ENCODE measurements at regions not wholly inside any gene's neighbourhood (a gene's known extent, or its start where the extent isn't known, plus 50 kb on each side); places are given as distances from the start of the nearest gene placed in this dataset.

DNA sequence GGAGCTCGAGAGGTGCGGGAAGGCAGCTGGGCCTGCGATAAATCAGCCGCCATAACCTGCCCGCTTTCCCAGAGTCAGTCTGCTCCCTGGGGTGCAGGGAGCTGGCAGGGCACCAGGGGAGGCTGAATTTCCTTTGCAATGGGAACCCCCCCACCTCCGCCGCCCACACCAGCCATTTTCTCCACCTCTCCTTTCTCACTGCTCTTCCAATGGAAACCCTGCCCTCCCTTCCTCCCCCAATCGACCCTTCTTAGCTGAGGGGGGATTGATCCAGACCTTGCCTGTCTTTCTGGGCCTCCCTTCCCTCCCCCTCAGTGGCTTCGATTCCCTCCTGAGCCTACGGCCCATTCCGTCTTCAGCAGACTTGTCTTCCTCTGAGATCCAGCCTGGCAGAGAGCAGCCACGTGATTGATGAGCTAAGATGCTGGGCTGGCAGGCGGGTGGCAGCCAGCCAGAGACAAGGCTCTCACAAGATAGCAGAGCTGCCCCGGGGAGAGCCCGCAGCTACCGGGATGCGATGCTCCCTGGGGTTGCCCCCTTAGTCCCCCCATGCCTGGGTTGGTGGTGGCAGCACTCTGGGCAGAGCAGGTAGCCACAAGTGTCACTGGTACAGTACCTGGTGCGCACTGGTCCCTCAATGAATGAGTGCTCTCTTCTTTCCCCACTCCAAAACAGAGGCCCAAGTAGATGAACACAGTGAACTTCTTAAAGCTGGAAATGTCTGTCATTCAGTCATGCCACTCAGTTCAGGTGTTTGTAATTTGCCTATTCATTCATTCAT lies 53.7 kb upstream of the FABP6 start:
- no peaks in the 10 kb centered on the region for H3K27me3 Mint-ChIP-seq
- intact Hi-C loops (cut with DNase I, micrococcal nuclease) = no loop called here
- POLR2A ChIA-PET = no interaction called here

DNA sequence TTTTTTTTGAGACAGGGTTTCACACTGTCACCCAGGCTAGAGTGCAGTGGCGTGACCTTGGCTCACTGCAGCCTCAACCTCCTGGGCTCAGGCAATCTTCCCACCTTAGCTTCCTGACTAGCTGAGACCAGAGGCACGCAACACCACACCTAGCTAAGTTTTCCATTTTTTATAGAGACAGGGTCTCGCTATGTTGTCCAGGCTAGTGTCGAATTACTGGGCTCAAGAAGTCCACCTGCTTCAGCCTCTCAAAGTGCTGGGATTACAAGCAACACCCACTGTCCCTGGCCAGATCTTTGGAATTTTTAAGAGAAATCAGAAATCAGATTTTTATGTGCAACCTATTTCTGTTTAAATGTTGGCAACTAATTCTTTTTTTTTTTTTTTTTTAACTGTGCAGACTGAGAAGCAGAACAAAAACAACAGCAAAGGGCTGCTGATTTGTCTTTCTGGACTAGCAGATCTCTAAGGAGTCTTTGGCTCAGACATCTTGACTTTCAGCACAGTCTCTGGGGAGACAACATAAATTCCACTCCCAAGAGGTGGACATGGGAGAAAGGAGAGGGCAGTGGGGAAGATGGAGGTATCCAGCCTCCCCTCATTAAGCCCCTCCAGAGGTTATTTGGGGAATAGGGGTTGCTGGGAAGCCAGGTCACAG lies 54.4 kb upstream of the FABP6 start:
- no peaks in the 10 kb centered on the region for H3K9me3 Mint-ChIP-seq
- CTCF ChIA-PET = interaction anchor here (0.7 kb wide), 1 partner anchor 1592 kb away, joined by 3 read pairs; no protein-coding TSS in a partner anchor

More for the DNA sequence above, 53.7 kb upstream of the FABP6 start:
- H3K27ac ChIP-seq (ENCODE audit: low read depth in 1 of 2, low read length in 2 of 2) = no peak overlapping the region
- no peak for DNase-seq
- no peak overlapping the region for H3K4me3 ChIP-seq (ENCODE audit: low read length)
- no peaks in the 10 kb centered on the region for H3K9me3 ChIP-seq (ENCODE audit: control insufficient read depth in 1 of 2, insufficient read depth in 1 of 2, low read length in 2 of 2)
- TF ChIP-seq, protein P1, sequence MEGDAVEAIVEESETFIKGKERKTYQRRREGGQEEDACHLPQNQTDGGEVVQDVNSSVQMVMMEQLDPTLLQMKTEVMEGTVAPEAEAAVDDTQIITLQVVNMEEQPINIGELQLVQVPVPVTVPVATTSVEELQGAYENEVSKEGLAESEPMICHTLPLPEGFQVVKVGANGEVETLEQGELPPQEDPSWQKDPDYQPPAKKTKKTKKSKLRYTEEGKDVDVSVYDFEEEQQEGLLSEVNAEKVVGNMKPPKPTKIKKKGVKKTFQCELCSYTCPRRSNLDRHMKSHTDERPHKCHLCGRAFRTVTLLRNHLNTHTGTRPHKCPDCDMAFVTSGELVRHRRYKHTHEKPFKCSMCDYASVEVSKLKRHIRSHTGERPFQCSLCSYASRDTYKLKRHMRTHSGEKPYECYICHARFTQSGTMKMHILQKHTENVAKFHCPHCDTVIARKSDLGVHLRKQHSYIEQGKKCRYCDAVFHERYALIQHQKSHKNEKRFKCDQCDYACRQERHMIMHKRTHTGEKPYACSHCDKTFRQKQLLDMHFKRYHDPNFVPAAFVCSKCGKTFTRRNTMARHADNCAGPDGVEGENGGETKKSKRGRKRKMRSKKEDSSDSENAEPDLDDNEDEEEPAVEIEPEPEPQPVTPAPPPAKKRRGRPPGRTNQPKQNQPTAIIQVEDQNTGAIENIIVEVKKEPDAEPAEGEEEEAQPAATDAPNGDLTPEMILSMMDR (IDR thresholded peaks at IDR 0.05) = no peak
- Mint-ChIP-seq H3K27ac (no peak overlapping the region), H3K36me3 (ENCODE audit: low read depth) (no peaks in the 10 kb centered on the region), H3K4me1 (ENCODE audit: low read depth) (no peaks in the 10 kb centered on the region), H3K9me3 (no peaks in the 10 kb centered on the region), H3K4me3 (no peak overlapping the region)
- no peaks in the 10 kb centered on the region for H3K4me1 ChIP-seq (ENCODE audit: insufficient read depth, low read length)
- no peak for ATAC-seq (ENCODE audit: poor library complexity)
- CTCF ChIA-PET = no interaction called here
- no peaks in the 10 kb centered on the region for H3K27me3 ChIP-seq (ENCODE audit: control insufficient read depth in 1 of 2, insufficient read depth in 2 of 2, low read length in 2 of 2)
- H3K36me3 ChIP-seq (ENCODE audit: insufficient read depth, low read length) = no peaks in the 10 kb centered on the region

DNA sequence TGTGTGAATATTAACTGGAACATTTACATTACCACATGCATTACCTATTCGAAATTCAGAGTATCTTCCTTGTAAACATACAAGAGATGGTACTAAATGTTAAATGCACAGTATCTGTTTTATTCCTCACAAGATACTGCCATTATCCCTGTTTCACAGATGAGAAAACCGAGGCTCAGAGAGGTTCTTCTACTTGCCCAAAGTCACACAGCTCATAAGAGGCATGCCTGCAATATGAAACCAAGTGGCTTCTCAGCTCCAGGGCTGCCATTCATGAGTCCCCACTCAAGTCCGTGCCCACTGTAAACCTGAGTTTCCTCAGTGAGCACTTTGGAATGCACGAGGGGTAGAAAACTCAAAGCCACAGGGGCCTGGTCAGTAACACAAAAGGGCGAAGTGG lies 55.0 kb upstream of the FABP6 start:
- H3K4me1 Mint-ChIP-seq (ENCODE audit: low read depth) = no peaks in the 10 kb centered on the region
- TF ChIP-seq, protein P1 (IDR thresholded peaks at IDR 0.05) = no peak
- Histone ChIP-seq H3K4me3 (ENCODE audit: low read length) (no peak overlapping the region), H3K27ac (ENCODE audit: low read depth in 1 of 2, low read length in 2 of 2) (no peak overlapping the region), H3K27me3 (ENCODE audit: control insufficient read depth in 1 of 2, insufficient read depth in 2 of 2, low read length in 2 of 2) (peaks cover 2 to 4% of the 10 kb centered on the region in 2 experiments), H3K9me3 (ENCODE audit: control insufficient read depth in 1 of 2, insufficient read depth in 1 of 2, low read length in 2 of 2) (no peaks in the 10 kb centered on the region), H3K4me1 (ENCODE audit: insufficient read depth, low read length) (no peaks in the 10 kb centered on the region), H3K36me3 (ENCODE audit: insufficient read depth, low read length) (no peaks in the 10 kb centered on the region)
- H3K4me3 Mint-ChIP-seq = no peak overlapping the region
- ChIA-PET POLR2A (no interaction called here), CTCF (interaction anchor here (0.7 kb wide), 1 partner anchor 1592 kb away, joined by 3 read pairs; no protein-coding TSS in a partner anchor)
- ATAC-seq (ENCODE audit: poor library complexity) (no peak), DNase-seq (no peak)
- intact Hi-C loops (cut with DNase I, micrococcal nuclease) = no loop called here
- no peaks in the 10 kb centered on the region for H3K9me3 Mint-ChIP-seq
- no peak overlapping the region for H3K27ac Mint-ChIP-seq
- H3K27me3 Mint-ChIP-seq = peaks cover under 1% of the 10 kb centered on the region
- no peaks in the 10 kb centered on the region for H3K36me3 Mint-ChIP-seq (ENCODE audit: low read depth)

More for the DNA sequence above, 54.4 kb upstream of the FABP6 start:
- intact Hi-C loops (cut with DNase I, micrococcal nuclease) = no loop called here
- H3K27ac ChIP-seq (ENCODE audit: low read depth in 1 of 2, low read length in 2 of 2) = no peak overlapping the region
- H3K9me3 ChIP-seq (ENCODE audit: control insufficient read depth in 1 of 2, insufficient read depth in 1 of 2, low read length in 2 of 2) = no peaks in the 10 kb centered on the region
- H3K27me3 ChIP-seq (ENCODE audit: control insufficient read depth in 1 of 2, insufficient read depth in 2 of 2, low read length in 2 of 2) = peaks cover 0 to 2% of the 10 kb centered on the region in 2 experiments
- Mint-ChIP-seq H3K36me3 (ENCODE audit: low read depth) (no peaks in the 10 kb centered on the region), H3K4me1 (ENCODE audit: low read depth) (no peaks in the 10 kb centered on the region), H3K27me3 (no peaks in the 10 kb centered on the region), H3K4me3 (no peak overlapping the region), H3K27ac (no peak overlapping the region)
- POLR2A ChIA-PET = no interaction called here
- TF ChIP-seq, protein P1 (IDR thresholded peaks at IDR 0.05) = no peak
- DNase-seq = no peak
- no peak overlapping the region for H3K4me3 ChIP-seq (ENCODE audit: low read length)
- H3K4me1 ChIP-seq (ENCODE audit: insufficient read depth, low read length) = no peaks in the 10 kb centered on the region
- no peak for ATAC-seq (ENCODE audit: poor library complexity)
- H3K36me3 ChIP-seq (ENCODE audit: insufficient read depth, low read length) = no peaks in the 10 kb centered on the region

All from CD4-positive, alpha-beta T cell (primary cell).